ENCODE measurements at regions not wholly inside any gene's neighbourhood (a gene's known extent, or its start where the extent isn't known, plus 50 kb on each side); places are given as distances from the start of the nearest gene placed in this dataset.
"Not testable (repeated sequence)": the region's sequence is repeated elsewhere in the genome, so short reads cannot be mapped to it uniquely, and the experiment has no call there.

DNA sequence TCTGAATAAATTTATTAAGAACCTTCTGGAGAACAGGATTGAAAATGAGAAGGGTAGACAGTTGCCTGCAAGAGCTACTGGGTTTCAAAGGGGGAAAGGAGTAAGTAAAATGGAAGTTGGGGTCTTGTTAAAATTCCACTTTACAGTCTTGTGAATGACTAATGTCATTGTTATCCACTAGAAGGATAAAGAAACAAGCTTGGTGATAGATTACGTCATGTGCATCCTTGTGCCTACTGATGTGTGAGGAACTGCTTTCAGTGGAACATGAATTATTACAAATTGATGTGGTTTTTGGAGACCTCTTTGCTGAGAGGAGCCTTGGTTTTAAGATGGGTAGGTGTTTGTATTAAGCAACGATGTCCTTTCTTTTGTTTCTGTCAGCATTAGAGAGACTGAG, 272.5 kb upstream of the PRICKLE1 start:
- TF ChIP-seq SPI1 (IDR thresholded peaks at IDR 0.05; ENCODE audit: borderline replicate concordance, low read depth) (no peak), GABPA (IDR thresholded peaks at IDR 0.05; ENCODE audit: low read depth) (no peak), POLR2AphosphoS5 (IDR thresholded peaks at IDR 0.05; ENCODE audit: low read depth) (no peak)
- TF ChIP-seq, protein P1, sequence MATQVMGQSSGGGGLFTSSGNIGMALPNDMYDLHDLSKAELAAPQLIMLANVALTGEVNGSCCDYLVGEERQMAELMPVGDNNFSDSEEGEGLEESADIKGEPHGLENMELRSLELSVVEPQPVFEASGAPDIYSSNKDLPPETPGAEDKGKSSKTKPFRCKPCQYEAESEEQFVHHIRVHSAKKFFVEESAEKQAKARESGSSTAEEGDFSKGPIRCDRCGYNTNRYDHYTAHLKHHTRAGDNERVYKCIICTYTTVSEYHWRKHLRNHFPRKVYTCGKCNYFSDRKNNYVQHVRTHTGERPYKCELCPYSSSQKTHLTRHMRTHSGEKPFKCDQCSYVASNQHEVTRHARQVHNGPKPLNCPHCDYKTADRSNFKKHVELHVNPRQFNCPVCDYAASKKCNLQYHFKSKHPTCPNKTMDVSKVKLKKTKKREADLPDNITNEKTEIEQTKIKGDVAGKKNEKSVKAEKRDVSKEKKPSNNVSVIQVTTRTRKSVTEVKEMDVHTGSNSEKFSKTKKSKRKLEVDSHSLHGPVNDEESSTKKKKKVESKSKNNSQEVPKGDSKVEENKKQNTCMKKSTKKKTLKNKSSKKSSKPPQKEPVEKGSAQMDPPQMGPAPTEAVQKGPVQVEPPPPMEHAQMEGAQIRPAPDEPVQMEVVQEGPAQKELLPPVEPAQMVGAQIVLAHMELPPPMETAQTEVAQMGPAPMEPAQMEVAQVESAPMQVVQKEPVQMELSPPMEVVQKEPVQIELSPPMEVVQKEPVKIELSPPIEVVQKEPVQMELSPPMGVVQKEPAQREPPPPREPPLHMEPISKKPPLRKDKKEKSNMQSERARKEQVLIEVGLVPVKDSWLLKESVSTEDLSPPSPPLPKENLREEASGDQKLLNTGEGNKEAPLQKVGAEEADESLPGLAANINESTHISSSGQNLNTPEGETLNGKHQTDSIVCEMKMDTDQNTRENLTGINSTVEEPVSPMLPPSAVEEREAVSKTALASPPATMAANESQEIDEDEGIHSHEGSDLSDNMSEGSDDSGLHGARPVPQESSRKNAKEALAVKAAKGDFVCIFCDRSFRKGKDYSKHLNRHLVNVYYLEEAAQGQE (IDR thresholded peaks at IDR 0.05; ENCODE audit: insufficient replicate concordance, low read depth) = no peak
- TF ChIP-seq, protein P2, sequence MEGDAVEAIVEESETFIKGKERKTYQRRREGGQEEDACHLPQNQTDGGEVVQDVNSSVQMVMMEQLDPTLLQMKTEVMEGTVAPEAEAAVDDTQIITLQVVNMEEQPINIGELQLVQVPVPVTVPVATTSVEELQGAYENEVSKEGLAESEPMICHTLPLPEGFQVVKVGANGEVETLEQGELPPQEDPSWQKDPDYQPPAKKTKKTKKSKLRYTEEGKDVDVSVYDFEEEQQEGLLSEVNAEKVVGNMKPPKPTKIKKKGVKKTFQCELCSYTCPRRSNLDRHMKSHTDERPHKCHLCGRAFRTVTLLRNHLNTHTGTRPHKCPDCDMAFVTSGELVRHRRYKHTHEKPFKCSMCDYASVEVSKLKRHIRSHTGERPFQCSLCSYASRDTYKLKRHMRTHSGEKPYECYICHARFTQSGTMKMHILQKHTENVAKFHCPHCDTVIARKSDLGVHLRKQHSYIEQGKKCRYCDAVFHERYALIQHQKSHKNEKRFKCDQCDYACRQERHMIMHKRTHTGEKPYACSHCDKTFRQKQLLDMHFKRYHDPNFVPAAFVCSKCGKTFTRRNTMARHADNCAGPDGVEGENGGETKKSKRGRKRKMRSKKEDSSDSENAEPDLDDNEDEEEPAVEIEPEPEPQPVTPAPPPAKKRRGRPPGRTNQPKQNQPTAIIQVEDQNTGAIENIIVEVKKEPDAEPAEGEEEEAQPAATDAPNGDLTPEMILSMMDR (IDR thresholded peaks at IDR 0.05; ENCODE audit: insufficient read depth, low read length) = no peak
- no peaks in the 10 kb centered on the region for H3K27me3 ChIP-seq (ENCODE audit: insufficient read depth, poor library complexity, severe bottlenecking)
- DNase-seq (ENCODE audit: low read depth in 1 of 2, low spot score in 1 of 2) = no peak
- no peak overlapping the region for H3K27ac ChIP-seq (replicated peaks)
- H3K4me3 ChIP-seq (replicated peaks; ENCODE audit: insufficient read depth, low read length) = no peak overlapping the region

DNA sequence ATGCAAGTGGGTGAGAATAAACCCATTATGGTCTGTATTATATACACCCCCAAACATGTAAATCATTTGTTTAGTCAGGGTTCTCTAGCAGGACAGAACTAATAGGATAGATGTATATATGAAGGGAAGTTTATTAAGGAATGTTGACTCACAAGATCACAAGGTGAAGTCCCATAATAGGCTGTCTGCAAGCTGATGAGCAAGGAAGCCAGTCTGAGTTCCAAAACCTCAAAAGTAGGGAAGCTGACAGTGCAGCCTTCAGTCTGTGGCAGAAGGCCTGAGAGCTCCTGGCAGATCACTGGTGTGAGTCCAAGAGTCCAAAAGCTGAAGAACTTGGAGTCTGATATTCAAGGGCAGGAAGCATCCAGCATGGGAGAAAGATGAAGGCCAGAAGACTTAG, 270.8 kb upstream of the PRICKLE1 start:
- not testable (repeated sequence) for H3K27me3 ChIP-seq (ENCODE audit: insufficient read depth, poor library complexity, severe bottlenecking); DNase-seq (ENCODE audit: low read depth in 1 of 2, low spot score in 1 of 2); H3K27ac ChIP-seq (replicated peaks); H3K4me3 ChIP-seq (replicated peaks; ENCODE audit: insufficient read depth, low read length)

DNA sequence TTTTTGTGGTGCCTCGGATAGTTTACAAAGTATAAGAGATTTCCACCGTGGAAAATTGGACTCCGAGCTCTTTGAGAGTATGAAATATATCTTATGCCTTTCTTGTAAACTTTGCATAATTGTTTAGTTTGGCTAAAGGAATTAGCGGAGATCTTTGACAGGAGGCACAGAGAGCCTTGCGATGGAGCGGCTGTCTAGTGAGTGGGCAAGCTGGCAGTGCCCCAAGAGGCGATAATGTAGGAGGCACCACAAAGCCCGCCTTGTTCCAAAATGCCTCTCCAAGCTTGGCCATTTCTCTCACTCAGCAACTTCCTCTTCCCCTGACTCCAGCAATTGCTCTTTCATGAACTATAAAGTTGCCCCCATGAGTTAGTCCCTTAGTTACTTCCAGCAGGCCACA, 270.1 kb upstream of the PRICKLE1 start:
- H3K27ac ChIP-seq (replicated peaks) = no peak overlapping the region
- no peaks in the 10 kb centered on the region for H3K27me3 ChIP-seq (ENCODE audit: insufficient read depth, poor library complexity, severe bottlenecking)
- no peak for TF ChIP-seq POLR2AphosphoS5 (IDR thresholded peaks at IDR 0.05; ENCODE audit: low read depth)
- TF ChIP-seq, protein P1 (IDR thresholded peaks at IDR 0.05; ENCODE audit: insufficient replicate concordance, low read depth) = no peak
- TF ChIP-seq, protein P2 (IDR thresholded peaks at IDR 0.05; ENCODE audit: insufficient read depth, low read length) = no peak
- no peak for TF ChIP-seq GABPA (IDR thresholded peaks at IDR 0.05; ENCODE audit: low read depth)
- TF ChIP-seq SPI1 (IDR thresholded peaks at IDR 0.05; ENCODE audit: borderline replicate concordance, low read depth) = no peak
- DNase-seq (ENCODE audit: low read depth in 1 of 2, low spot score in 1 of 2) = no peak
- H3K4me3 ChIP-seq (replicated peaks; ENCODE audit: insufficient read depth, low read length) = no peak overlapping the region

DNA sequence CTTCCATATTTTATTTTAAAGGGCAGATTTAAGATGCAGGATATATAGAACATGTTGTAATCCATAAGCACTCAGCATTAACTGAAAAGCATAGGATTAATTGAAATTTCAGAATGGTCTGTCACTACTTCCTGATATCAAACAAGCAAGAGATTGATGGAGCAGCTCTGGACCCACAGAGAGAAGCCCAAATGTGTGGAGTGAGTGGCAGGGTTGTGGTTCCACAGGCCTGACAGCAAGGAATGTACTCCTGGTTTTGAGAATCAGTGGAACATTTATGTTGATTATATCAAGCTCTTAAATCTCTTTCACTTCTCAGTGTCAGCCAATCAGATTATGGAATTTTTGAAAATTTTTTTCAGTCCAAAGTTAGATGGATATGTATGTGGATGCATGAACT, 267.6 kb upstream of the PRICKLE1 start:
- Histone ChIP-seq H3K4me3 (replicated peaks; ENCODE audit: insufficient read depth, low read length) (no peak overlapping the region), H3K27ac (replicated peaks) (no peak overlapping the region), H3K27me3 (ENCODE audit: insufficient read depth, poor library complexity, severe bottlenecking) (no peaks in the 10 kb centered on the region)
- TF ChIP-seq, protein P2 (IDR thresholded peaks at IDR 0.05; ENCODE audit: insufficient read depth, low read length) = no peak
- TF ChIP-seq, protein P1 (IDR thresholded peaks at IDR 0.05; ENCODE audit: insufficient replicate concordance, low read depth) = no peak
- no peak for TF ChIP-seq POLR2AphosphoS5 (IDR thresholded peaks at IDR 0.05; ENCODE audit: low read depth)
- no peak for TF ChIP-seq SPI1 (IDR thresholded peaks at IDR 0.05; ENCODE audit: borderline replicate concordance, low read depth)
- no peak for TF ChIP-seq GABPA (IDR thresholded peaks at IDR 0.05; ENCODE audit: low read depth)
- no peak for DNase-seq (ENCODE audit: low read depth in 1 of 2, low spot score in 1 of 2)

Data from HL-60 (cell line).